GM08714 (cell line): ENCODE measurements at regions not wholly inside any gene's neighbourhood (a gene's known extent, or its start where the extent isn't known, plus 50 kb on each side); places are given as distances from the start of the nearest gene placed in this dataset.
"Not testable (repeated sequence)": the region's sequence is repeated elsewhere in the genome, so short reads cannot be mapped to it uniquely, and the experiment has no call there.

Experiments used
- H3K4me3 ChIP-seq: fragments of 200-500 bp; sonication (Bioruptor generic); 2 replicates; pipeline ENCODE4 v1.5.1; 2014; ENCODE audit warnings: mild to moderate bottlenecking, low read length, inconsistent platforms
- ZNF274 ChIP-seq: IDR thresholded peaks from 2 replicates; pipeline ENCODE4 v1.6.1; 2012; ENCODE audit warnings: mild to moderate bottlenecking, low read depth, low read length

GRCh38 chr2:145799595-145800108 lies 1279.7 kb upstream of the ZEB2 start:
- TF ChIP-seq ZNF274: no peak
- H3K4me3 ChIP-seq: no peak overlapping the region

GRCh38 chr2:145798419-145798818 lies 1278.5 kb upstream of the ZEB2 start:
- no peak overlapping the region for H3K4me3 ChIP-seq
- no peak for TF ChIP-seq ZNF274

- TF ChIP-seq ZNF274: no peak
Measured at GRCh38 chr2:145797692-145798091, 1277.8 kb upstream of the ZEB2 start.

GRCh38 chr2:145792745-145793144 lies 1272.8 kb upstream of the ZEB2 start:
- no peak overlapping the region for H3K4me3 ChIP-seq
- TF ChIP-seq ZNF274: no peak

More at GRCh38 chr2:145797692-145798091, 1277.8 kb upstream of the ZEB2 start:
- no peak overlapping the region for H3K4me3 ChIP-seq

- no peak for TF ChIP-seq ZNF274
- no peak overlapping the region for H3K4me3 ChIP-seq
Measured at GRCh38 chr2:145789636-145790035, 1269.7 kb upstream of the ZEB2 start.

- not testable (repeated sequence) for H3K4me3 ChIP-seq
Measured at GRCh38 chr2:145787597-145788361, 1267.9 kb upstream of the ZEB2 start.

GRCh38 chr2:145782607-145783006 lies 1262.7 kb upstream of the ZEB2 start:
- not testable (repeated sequence) for H3K4me3 ChIP-seq

- no peak overlapping the region for H3K4me3 ChIP-seq
- no peak for TF ChIP-seq ZNF274
Measured at GRCh38 chr2:145777914-145778313, 1258.0 kb upstream of the ZEB2 start.

GRCh38 chr2:145777297-145777696 lies 1257.4 kb upstream of the ZEB2 start:
- TF ChIP-seq ZNF274: no peak

GRCh38 chr2:145775591-145775990 lies 1255.7 kb upstream of the ZEB2 start:
- no peak for TF ChIP-seq ZNF274
- no peak overlapping the region for H3K4me3 ChIP-seq

More at GRCh38 chr2:145777297-145777696, 1257.4 kb upstream of the ZEB2 start:
- no peak overlapping the region for H3K4me3 ChIP-seq

GRCh38 chr2:145771525-145771924 lies 1251.6 kb upstream of the ZEB2 start:
- no peak overlapping the region for H3K4me3 ChIP-seq
- TF ChIP-seq ZNF274: no peak

GRCh38 chr2:145769011-145769716 lies 1249.2 kb upstream of the ZEB2 start:
- no peak overlapping the region for H3K4me3 ChIP-seq
- TF ChIP-seq ZNF274: no peak

- TF ChIP-seq ZNF274: no peak
- no peak overlapping the region for H3K4me3 ChIP-seq
Measured at GRCh38 chr2:145765874-145766273, 1246.0 kb upstream of the ZEB2 start.

GRCh38 chr2:145764631-145765030 lies 1244.7 kb upstream of the ZEB2 start:
- no peak overlapping the region for H3K4me3 ChIP-seq
- TF ChIP-seq ZNF274: no peak
